ENCODE measurements at regions not wholly inside any gene's neighbourhood (a gene's known extent, or its start where the extent isn't known, plus 50 kb on each side); places are given as distances from the start of the nearest gene placed in this dataset.
"Not testable (repeated sequence)": the region's sequence is repeated elsewhere in the genome, so short reads cannot be mapped to it uniquely, and the experiment has no call there.

- no peak for DNase-seq (ENCODE audit: low spot score)
Measured at GRCh38 chr9:31699836-31700235, 684.6 kb upstream of the ACO1 start.

- no peak for DNase-seq (ENCODE audit: low spot score)
Measured at GRCh38 chr9:31700252-31701045, 684.0 kb upstream of the ACO1 start.

- no peak for DNase-seq (ENCODE audit: low spot score)
Measured at GRCh38 chr9:31702957-31703356, 681.5 kb upstream of the ACO1 start.

- no peak for DNase-seq (ENCODE audit: low spot score)
Measured at GRCh38 chr9:31715250-31715649, 669.2 kb upstream of the ACO1 start.

GRCh38 chr9:31719262-31719661, 665.2 kb upstream of the ACO1 start:
- DNase-seq (ENCODE audit: low spot score) = no peak

- no peak for DNase-seq (ENCODE audit: low spot score)
Measured at GRCh38 chr9:31730398-31730797, 654.0 kb upstream of the ACO1 start.

- DNase-seq (ENCODE audit: low spot score) = no peak
Measured at GRCh38 chr9:31733166-31733565, 651.3 kb upstream of the ACO1 start.

GRCh38 chr9:31736581-31737179, 647.8 kb upstream of the ACO1 start:
- no peak for DNase-seq (ENCODE audit: low spot score)

GRCh38 chr9:31740705-31741104, 643.7 kb upstream of the ACO1 start:
- DNase-seq (ENCODE audit: low spot score) = no peak

GRCh38 chr9:31744589-31744988, 639.9 kb upstream of the ACO1 start:
- DNase-seq (ENCODE audit: low spot score) = no peak

- DNase-seq (ENCODE audit: low spot score) = no peak
Measured at GRCh38 chr9:31745468-31745867, 639.0 kb upstream of the ACO1 start.

GRCh38 chr9:31745886-31746285, 638.6 kb upstream of the ACO1 start:
- DNase-seq (ENCODE audit: low spot score) = no peak

- DNase-seq (ENCODE audit: low spot score) = no peak
Measured at GRCh38 chr9:31753756-31754155, 630.7 kb upstream of the ACO1 start.

GRCh38 chr9:31759703-31760102, 624.7 kb upstream of the ACO1 start:
- DNase-seq (ENCODE audit: low spot score) = no peak

GRCh38 chr9:31774021-31774420, 610.4 kb upstream of the ACO1 start:
- DNase-seq (ENCODE audit: low spot score) = not testable (repeated sequence)

GRCh38 chr9:31774571-31774970, 609.9 kb upstream of the ACO1 start:
- no peak for DNase-seq (ENCODE audit: low spot score)

GRCh38 chr9:31776471-31776870, 608.0 kb upstream of the ACO1 start:
- DNase-seq (ENCODE audit: low spot score) = no peak

- DNase-seq (ENCODE audit: low spot score) = no peak
Measured at GRCh38 chr9:31783491-31783890, 601.0 kb upstream of the ACO1 start.

GRCh38 chr9:31790720-31791119, 593.7 kb upstream of the ACO1 start:
- DNase-seq (ENCODE audit: low spot score) = no peak

GRCh38 chr9:31799953-31800609, 584.4 kb upstream of the ACO1 start:
- DNase-seq (ENCODE audit: low spot score) = peak; percentile 41

GRCh38 chr9:31807574-31808256, 576.7 kb upstream of the ACO1 start:
- peak; percentile 29 for DNase-seq (ENCODE audit: low spot score)

GRCh38 chr9:31808766-31809165, 575.7 kb upstream of the ACO1 start:
- DNase-seq (ENCODE audit: low spot score) = no peak

GRCh38 chr9:31820426-31820825, 564.0 kb upstream of the ACO1 start:
- DNase-seq (ENCODE audit: low spot score) = no peak
